ENCODE measurements at regions not wholly inside any gene's neighbourhood (a gene's known extent, or its start where the extent isn't known, plus 50 kb on each side); places are given as distances from the start of the nearest gene placed in this dataset.

- no peak overlapping the region for H3K4me3 ChIP-seq (ENCODE audit: low read depth, low read length)
- peak; percentile 73 for DNase-seq (ENCODE audit: low read depth)
- no peak for TF ChIP-seq CTCF (IDR thresholded peaks at IDR 0.05; ENCODE audit: insufficient read depth, low read length)
Measured at GRCh38 chr2:66832646-66833435, 397.9 kb downstream of the MEIS1 start.

DNA sequence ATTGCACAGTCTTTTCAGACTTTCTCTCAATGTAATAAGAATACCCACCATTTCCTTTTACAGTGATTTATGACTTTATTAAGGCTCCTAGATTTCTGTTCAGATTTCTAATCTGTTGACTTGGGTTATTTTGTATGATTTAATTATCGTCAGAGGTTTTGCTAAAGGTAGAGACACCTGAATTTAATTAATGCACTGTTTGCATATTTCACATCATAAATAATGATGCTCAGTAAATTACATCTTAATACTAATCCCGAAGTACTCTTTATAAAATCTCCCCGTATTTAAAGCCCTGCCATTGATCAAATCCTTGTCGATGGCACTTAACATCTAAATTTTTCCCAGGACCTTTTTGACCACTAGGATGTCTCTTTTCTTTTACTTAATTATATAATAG lies 399.9 kb downstream of the MEIS1 start:
- TF ChIP-seq CTCF (IDR thresholded peaks at IDR 0.05; ENCODE audit: insufficient read depth, low read length): no peak
- no peak overlapping the region for H3K4me3 ChIP-seq (ENCODE audit: low read depth, low read length)
- DNase-seq (ENCODE audit: low read depth): no peak

GRCh38 chr2:66836851-66837250 lies 401.9 kb downstream of the MEIS1 start:
- DNase-seq (ENCODE audit: low read depth): peak; percentile 22
- no peak overlapping the region for H3K4me3 ChIP-seq (ENCODE audit: low read depth, low read length)
- no peak for TF ChIP-seq CTCF (IDR thresholded peaks at IDR 0.05; ENCODE audit: insufficient read depth, low read length)

GRCh38 chr2:66839551-66840320 lies 404.8 kb downstream of the MEIS1 start:
- TF ChIP-seq CTCF (IDR thresholded peaks at IDR 0.05; ENCODE audit: insufficient read depth, low read length): no peak
- H3K4me3 ChIP-seq (ENCODE audit: low read depth, low read length): no peak overlapping the region
- peak; percentile 98 for DNase-seq (ENCODE audit: low read depth)

DNA sequence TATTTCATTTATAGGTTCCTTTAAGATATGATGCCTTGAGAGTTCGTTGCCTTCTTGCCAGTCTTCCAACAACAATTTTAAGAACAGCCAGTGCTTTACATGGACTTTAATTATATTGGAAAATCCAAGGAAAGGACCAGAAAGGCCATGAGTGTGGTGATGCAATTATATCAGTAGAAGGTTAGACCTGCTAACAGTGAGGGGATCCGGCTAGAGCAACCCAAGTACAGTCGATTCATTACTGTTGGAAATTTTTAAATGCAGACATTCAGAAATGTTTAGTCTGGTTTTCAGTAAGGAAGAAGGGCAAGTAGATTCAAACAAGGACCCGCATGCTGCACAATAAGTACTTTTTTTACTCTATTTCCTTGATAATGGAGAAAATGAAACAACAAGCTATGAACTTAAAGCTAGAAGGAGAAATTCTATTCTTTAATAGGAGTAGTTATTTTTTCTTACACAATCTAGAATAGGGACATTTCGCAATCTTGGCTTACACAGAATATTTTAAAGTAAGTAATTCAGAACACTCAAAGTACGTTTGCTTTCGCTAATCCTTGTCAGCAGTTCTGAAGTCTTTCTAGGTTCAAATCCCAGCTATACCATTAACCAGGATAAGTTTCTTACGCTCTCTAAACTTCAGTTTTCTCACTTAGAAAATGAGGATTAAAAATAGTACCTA lies 405.5 kb downstream of the MEIS1 start:
- peak; percentile 90 for DNase-seq (ENCODE audit: low read depth)
- no peak for TF ChIP-seq CTCF (IDR thresholded peaks at IDR 0.05; ENCODE audit: insufficient read depth, low read length)
- no peak overlapping the region for H3K4me3 ChIP-seq (ENCODE audit: low read depth, low read length)

- no peak overlapping the region for H3K4me3 ChIP-seq (ENCODE audit: low read depth, low read length)
- no peak for TF ChIP-seq CTCF (IDR thresholded peaks at IDR 0.05; ENCODE audit: insufficient read depth, low read length)
- no peak for DNase-seq (ENCODE audit: low read depth)
Measured at GRCh38 chr2:66843847-66844246, 408.9 kb downstream of the MEIS1 start.
